ENCODE measurements at regions not wholly inside any gene's neighbourhood (a gene's known extent, or its start where the extent isn't known, plus 50 kb on each side); places are given as distances from the start of the nearest gene placed in this dataset.

- DNase-seq = no peak
Observed at GRCh38 chr13:85662186-85662585, 137.0 kb downstream of the SLITRK6 start.

GRCh38 chr13:85661675-85662074, 137.5 kb downstream of the SLITRK6 start:
- no peak for DNase-seq

GRCh38 chr13:85659493-85659892, 139.7 kb downstream of the SLITRK6 start:
- no peak for DNase-seq

GRCh38 chr13:85657942-85658341, 141.3 kb downstream of the SLITRK6 start:
- DNase-seq = no peak

- DNase-seq = no peak
Observed at GRCh38 chr13:85655040-85655439, 144.2 kb downstream of the SLITRK6 start.

- no peak for DNase-seq
Observed at GRCh38 chr13:85654227-85654626, 145.0 kb downstream of the SLITRK6 start.

GRCh38 chr13:85653681-85654080, 145.5 kb downstream of the SLITRK6 start:
- DNase-seq = no peak

GRCh38 chr13:85652491-85652890, 146.7 kb downstream of the SLITRK6 start:
- no peak for DNase-seq

- no peak for DNase-seq
Observed at GRCh38 chr13:85651440-85651839, 147.8 kb downstream of the SLITRK6 start.

GRCh38 chr13:85650613-85651012, 148.6 kb downstream of the SLITRK6 start:
- no peak for DNase-seq

- DNase-seq = no peak
Observed at GRCh38 chr13:85640727-85641126, 158.5 kb downstream of the SLITRK6 start.

- no peak for DNase-seq
Observed at GRCh38 chr13:85638815-85639393, 160.3 kb downstream of the SLITRK6 start.

- DNase-seq = no peak
Observed at GRCh38 chr13:85638265-85638664, 161.0 kb downstream of the SLITRK6 start.

GRCh38 chr13:85632526-85633195, 166.6 kb downstream of the SLITRK6 start:
- no peak for DNase-seq

- DNase-seq = no peak
Observed at GRCh38 chr13:85631801-85632200, 167.4 kb downstream of the SLITRK6 start.

- DNase-seq = no peak
Observed at GRCh38 chr13:85626603-85627002, 172.6 kb downstream of the SLITRK6 start.

GRCh38 chr13:85619321-85619720, 179.9 kb downstream of the SLITRK6 start:
- no peak for DNase-seq

- DNase-seq = no peak
Observed at GRCh38 chr13:85618521-85618920, 180.7 kb downstream of the SLITRK6 start.

GRCh38 chr13:85616275-85616674, 182.9 kb downstream of the SLITRK6 start:
- DNase-seq = no peak

- DNase-seq = no peak
Observed at GRCh38 chr13:85615031-85615430, 184.2 kb downstream of the SLITRK6 start.

GRCh38 chr13:85610024-85610423, 189.2 kb downstream of the SLITRK6 start:
- DNase-seq = no peak

- DNase-seq = no peak
Observed at GRCh38 chr13:85608255-85608829, 190.9 kb downstream of the SLITRK6 start.

GRCh38 chr13:85603735-85604134, 195.5 kb downstream of the SLITRK6 start:
- DNase-seq = no peak

- no peak for DNase-seq
Observed at GRCh38 chr13:85601526-85601925, 197.7 kb downstream of the SLITRK6 start.
